GM21723 (cell line): ENCODE measurements at regions not wholly inside any gene's neighbourhood (a gene's known extent, or its start where the extent isn't known, plus 50 kb on each side); places are given as distances from the start of the nearest gene placed in this dataset.
"Not testable (repeated sequence)": the region's sequence is repeated elsewhere in the genome, so short reads cannot be mapped to it uniquely, and the experiment has no call there.

Experiments used
- ATAC-seq: cut with Tn5 transposase; IDR thresholded peaks from one replicate; pipeline ENCODE4 v1.9.1; 2021; ENCODE audit warnings: mild to moderate bottlenecking, moderate library complexity; ENCODE audit not compliant: unreplicated experiment

GRCh38 chr10:37067576-37067975, 57.8 kb upstream of the ANKRD30A start:
- no peak for ATAC-seq

GRCh38 chr10:37062296-37062695, 63.1 kb upstream of the ANKRD30A start:
- not testable (repeated sequence) for ATAC-seq

GRCh38 chr10:37057261-37057660, 68.1 kb upstream of the ANKRD30A start:
- ATAC-seq: no peak

- ATAC-seq: no peak
Measured at GRCh38 chr10:37053476-37053875, 71.9 kb upstream of the ANKRD30A start.

DNA sequence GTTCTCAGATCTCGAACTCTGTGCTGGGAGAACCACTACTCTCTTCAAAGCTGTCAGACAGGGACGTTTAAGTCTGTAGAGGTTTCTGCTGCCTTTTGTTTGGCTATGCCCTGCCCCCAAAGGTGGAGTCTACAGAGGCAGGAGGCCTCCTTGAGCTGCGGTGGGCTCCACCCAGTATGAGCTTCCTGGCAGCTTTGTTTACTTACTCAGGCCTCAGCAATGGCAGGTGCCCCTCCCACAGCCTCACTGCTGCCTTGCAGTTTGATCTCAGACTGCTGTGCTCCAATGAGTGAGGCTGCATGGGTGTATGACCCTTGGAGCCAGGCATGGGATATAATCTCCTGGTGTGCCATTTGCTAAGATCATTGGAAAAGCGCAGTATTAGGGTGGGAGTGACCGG, 75.4 kb upstream of the ANKRD30A start:
- ATAC-seq: not testable (repeated sequence)

DNA sequence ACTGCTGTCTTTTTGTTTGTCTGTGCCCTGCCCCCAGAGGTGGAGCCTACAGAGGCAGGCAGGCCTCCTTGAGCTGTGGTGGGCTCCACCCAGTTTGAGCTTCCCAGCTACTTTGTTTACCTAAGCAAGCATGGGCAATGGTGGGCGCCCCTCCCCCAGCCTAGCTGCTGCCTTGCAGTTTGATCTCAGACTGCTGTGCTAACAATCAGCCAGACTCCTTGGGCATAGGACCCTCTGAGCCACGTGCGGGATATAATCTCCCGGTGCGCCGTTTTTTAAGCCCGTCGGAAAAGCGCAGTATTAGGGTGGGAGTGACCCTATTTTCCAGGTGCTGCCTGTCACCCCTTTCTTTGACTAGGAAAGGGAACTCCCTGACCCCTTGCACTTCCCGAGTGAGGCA, 81.1 kb upstream of the ANKRD30A start:
- ATAC-seq: not testable (repeated sequence)

DNA sequence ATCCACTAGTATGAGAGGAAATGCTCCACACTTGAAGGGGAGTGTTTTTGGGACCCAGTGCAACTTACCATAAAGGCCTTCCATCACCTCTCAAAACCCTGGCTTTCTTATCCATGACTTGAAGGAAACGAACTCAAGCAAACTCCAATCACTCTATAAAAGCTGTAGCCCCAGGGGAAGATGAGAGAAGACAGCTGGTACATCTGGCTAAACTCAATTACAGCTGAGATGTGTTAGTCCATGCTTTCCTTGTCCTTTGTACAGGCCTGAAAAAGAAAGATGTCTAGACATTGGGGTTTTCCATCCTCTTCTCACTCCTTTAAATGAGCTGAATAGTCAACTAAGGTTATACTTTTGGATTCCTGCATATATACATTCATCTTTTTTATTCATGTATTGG, 89.5 kb upstream of the ANKRD30A start:
- no peak for ATAC-seq

DNA sequence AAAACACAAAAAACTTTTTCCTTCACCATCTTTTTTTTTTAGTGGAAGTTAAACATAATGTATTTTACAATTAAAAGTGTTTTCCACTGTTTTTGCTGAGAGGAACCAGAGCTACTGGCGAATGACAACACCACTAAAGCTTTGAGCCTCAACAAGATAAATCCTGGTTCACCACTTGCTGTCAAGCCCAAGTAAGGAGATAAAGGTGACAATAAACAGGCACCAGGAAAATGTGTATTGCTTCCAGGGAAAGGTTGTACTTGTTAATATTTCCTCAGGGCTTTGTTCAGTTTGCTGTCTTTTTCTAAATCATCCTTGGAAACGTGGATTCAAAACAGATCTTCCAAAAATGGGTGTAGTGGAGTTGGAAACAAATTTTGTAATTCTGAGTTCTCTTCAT, 109.9 kb upstream of the ANKRD30A start:
- ATAC-seq: no peak

DNA sequence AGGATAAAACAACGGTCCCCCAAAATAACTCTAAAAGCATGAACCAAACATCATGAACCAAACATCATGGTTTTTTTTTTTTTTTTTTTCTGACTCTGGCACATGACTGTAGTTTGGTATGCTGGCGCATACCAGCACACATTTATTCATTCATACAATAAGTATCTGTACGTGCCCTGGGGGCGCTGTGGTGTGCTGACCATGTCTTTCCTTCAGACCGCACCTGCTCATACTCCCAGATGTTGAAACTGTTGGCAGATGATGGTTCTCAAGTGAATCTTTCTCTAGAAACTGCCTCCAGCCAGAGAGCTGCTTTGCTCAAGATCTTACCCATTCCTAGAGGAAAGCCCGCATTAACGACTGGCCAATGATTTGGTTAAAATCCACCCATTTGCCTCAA, 114.7 kb upstream of the ANKRD30A start:
- no peak for ATAC-seq

GRCh38 chr10:37008276-37008675, 117.1 kb upstream of the ANKRD30A start:
- ATAC-seq: not testable (repeated sequence)

DNA sequence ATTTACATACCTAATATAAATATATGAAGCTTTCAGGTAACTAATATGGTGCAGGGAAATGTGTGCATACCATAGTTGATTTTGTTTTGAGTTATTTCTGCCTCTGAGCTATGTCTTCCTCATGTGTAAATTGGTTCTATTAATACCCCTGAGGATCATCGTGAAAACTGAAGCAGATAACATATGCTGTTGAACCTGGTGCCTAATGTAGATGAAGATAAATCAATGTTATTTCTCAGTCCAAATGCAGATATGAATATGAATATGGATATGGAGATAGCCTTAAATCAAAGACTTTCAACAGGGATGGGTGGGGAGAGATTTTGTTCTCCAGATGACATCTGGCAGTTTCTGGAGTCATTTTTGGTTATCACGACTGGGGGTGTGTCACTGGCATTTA, 122.3 kb upstream of the ANKRD30A start:
- ATAC-seq: no peak

GRCh38 chr10:36995806-36996205, 129.6 kb upstream of the ANKRD30A start:
- not testable (repeated sequence) for ATAC-seq

DNA sequence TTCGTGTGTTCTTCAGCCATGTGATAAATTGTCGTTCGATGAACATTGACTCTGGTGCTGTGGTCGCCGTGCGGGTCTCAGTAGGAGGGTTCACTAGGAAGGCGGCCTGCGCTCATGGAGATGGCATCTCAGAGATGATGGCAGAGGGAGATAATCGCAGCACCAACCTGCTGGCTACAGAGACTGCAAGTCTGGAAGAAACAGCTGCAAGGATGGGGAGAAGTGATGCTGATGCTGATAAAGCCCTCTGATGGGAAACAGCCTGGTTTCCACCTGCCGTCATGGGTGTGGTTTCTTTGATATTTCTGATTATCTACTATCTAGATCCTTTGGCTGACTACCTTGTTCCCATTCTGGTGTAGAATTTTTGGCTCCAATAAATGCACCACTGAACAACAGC, 130.5 kb upstream of the ANKRD30A start:
- ATAC-seq: no peak

DNA sequence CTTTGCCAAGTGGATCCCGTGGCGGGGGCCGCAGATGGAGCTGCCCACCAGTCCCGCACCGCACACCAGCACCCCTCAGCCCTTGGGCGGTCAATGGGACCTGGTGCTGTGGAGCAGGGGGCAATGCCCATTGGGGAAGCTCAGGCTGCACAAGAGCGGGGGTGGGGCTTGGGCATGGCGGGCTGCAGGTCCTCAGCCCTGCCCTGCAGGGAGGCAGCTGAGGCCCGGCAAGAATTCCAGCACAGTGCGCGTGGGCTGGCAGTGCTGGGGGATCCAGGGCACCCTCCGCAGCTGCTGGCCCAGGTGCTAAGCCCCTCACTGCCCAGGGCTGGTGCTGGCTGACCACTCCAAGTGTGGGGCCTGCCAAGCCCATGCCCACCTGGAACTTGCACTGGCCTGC, 136.2 kb upstream of the ANKRD30A start:
- no peak for ATAC-seq

GRCh38 chr10:36946598-36946997, 178.8 kb upstream of the ANKRD30A start:
- ATAC-seq: no peak

DNA sequence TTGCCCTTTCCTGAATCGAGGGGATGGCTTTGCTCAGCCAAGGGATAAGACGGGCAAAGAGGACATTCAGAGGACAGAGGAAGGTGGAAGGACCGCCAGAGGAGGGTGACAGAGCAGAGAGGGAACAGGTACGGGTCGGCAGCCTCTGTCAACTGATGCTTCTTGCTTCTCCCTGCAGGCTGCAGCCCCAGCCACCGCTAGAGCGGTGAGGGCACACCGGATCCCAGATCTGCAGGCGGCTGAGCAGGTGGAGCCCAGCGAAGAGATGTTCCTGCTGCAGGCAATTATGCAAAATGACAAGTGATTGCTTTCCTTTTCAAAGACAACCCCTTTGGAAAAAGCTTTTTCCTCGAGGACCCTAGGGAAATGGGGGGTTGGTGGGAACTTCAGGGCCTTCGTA, 181.9 kb upstream of the ANKRD30A start:
- ATAC-seq: no peak

DNA sequence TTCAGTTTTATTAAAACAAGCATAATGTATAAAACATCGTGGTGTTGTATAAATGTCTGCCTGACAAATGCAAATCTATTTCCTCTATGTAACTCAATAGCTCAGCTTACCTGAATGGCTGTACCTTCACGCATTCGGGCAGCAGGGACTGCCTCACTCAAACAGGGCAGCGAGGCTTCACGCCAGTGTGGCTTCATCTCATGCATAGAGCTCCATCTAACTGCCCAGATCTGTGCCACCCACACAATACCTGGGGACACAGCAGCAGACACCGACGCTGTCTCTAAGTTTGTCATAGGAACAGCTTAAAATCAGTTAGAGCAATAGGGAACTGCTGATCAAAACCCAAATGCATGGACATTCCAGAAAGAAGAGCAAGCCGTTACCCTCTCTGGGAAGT, 182.8 kb upstream of the ANKRD30A start:
- no peak for ATAC-seq

- no peak for ATAC-seq
Measured at GRCh38 chr10:36903040-36903439, 222.4 kb upstream of the ANKRD30A start.

GRCh38 chr10:36899652-36900051, 225.7 kb upstream of the ANKRD30A start:
- ATAC-seq: no peak

DNA sequence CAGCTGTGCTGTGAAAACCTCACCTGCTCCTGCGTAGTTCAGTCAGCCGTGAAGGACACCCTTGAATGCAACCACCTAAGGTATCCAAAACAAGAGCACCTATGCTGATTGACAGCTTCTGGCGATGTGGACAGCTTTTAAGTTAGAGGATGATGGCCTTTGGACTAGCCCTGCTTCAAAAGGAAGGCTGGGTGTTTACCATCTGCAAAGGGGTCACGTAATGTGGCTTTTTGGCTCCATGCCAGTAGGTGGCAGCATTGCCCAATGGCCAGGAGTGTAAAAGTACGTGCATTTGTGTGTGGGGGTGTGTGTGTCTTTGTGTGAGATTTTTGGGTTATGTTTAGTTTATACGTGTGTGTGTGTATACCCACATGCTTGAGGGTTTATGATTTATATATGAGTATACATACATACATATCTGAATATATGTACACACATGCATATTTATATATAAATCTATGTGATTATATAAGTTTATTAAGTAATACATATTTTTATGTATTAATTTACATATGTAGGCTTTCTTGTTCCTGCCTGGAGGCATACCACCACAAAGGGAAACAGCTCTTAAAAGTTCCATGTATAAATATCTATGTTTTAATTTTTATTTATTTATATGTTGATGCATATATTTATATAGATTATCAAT, 236.3 kb upstream of the ANKRD30A start:
- peak; percentile 75 for ATAC-seq

GRCh38 chr10:36886303-36886891, 239.0 kb upstream of the ANKRD30A start:
- no peak for ATAC-seq

- ATAC-seq: no peak
Measured at GRCh38 chr10:36885746-36886145, 239.7 kb upstream of the ANKRD30A start.

DNA sequence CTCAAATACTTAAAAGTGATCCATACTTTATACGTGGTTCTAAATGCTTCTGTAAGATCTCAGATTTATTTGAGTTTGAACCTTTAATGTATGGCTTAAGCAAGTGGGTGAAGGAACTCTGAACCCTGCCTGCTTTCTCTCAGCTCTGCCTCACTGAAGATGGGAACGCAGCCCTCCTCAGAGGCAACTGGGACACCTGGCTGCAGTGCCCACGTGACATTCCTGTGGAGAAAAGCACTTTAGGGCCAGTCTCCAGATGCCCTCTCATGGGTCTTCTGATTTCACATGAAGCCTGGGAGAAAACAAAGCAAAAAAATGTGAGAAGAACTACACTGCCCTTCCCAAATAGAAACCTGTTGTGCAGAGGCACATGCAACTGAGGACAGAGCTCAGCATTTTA, 242.6 kb upstream of the ANKRD30A start:
- ATAC-seq: no peak
